Renal cortical epithelial cell (primary cell): ENCODE measurements at regions not wholly inside any gene's neighbourhood (a gene's known extent, or its start where the extent isn't known, plus 50 kb on each side); places are given as distances from the start of the nearest gene placed in this dataset.

Experiments
- DNase-seq: peaks from one replicate; pipeline ENCODE4 v3.0.0-alpha.2; 2011; ENCODE audit warnings: low read depth

DNA sequence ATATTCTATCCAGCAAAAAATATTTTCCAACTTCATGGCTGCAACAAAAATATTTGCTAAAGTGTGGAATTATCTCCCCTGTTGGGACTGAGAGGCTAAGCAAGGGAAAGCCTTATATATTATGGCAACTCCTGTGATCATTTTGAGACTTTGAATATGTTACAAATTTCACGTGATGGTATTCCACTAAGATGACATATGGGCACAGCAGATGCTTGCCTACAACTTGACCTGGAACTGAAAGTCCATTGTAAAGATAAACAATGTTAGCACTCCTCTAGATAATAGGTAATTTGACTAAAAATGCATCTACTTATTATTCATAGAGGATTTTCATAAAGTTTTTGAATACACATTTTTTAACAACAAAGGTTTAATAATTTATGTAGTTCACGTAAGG, 1141.5 kb upstream of the CDH6 start:
- no peak for DNase-seq

DNA sequence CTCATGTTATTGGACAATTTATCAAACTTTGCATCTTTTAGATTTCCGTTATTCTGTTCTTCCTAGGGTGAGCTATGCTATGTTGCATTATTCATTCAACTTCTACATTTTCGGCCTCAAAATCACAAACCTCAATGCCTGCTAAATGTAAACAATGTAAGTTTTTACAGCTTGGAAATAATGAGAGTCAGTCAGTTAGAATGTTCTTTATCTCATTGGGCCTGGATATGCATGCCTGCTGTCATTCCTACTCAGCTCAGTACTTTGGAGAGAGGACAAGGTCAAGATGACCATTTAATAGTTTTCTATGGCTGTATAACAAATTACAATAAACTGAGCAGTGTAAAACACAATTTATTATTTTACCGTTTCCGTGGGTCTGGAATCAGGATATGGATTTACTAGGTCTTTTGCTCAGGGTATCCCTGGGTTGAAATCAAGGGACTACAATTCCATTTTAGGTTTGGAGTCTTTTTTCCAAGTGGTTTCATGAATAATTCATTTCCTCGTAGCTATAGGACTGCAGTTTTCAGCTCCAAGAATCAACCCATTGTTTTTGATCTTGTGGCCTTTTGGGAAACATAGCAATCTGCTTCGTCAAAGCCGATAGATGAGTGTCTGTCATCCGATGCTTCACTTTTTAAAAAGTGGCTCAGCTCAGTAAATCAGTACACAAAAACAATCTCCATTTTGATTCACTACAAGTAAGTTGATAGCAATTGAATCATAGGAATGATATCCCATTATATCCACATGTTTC, 1143.2 kb upstream of the CDH6 start:
- DNase-seq = no peak

DNA sequence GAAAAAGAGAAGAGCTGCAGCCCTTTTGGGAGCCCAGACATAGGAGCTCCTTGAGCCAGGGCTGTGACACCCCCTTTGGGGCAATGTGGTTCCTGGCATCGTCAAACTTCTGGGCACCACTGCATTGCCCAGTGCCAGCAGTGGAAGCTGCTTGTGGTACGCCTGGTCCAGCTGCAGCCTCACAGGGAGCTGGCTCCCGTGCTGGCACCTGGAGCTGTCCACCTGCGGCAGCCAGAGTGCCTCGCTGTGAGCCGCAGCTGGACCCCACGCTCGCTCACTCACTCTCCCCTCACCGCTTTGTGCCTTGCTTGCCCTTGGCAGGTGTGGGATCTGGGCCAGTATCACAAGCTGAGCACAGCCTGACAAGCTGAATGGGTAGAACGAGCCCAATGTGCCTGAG, 1150.8 kb upstream of the CDH6 start:
- no peak for DNase-seq

DNA sequence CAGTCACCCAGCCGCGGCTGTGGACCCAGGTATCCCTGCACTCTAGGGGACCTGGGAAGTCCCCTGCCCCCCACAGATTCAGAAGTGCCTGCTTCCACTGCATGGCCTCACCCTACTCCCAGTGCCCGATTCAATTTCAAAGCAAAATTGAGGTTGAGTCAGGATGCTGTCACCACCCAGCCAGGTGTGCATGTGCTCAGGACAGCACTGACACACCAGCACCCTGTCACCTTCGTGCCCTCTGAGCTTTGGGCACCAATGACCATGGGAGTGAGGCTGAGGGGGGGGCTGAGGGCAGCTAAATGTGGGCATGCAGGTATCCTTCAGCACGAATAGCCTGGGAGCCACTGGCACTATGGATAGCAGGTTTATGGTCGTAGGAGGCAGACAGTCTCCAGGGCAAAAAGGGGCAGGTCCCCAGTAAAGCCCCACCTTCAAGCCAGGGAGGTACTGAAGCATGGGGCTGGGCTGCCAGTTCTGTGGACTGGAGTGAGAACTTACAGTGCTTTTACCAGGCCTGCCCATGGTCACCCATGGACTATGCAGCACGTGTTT, 1151.6 kb upstream of the CDH6 start:
- DNase-seq = no peak

DNA sequence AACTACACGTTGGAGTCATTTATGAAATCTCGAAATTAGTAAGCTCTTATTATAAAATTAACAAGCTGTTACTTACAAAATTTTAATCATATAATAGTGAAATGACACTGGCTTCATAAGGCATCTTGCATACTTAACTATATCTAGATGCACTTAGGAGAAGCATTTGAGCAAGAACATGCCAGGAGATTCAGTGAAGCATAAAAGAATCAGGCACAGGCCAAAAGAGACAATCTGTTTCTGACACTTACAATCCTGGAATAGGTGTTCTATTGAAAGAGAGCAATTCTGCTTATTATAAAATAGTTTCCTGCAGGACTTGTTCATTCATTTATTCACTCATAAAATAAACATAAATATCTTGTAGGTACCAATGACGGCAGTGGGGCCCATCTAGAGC, 1152.2 kb upstream of the CDH6 start:
- DNase-seq = no peak

DNA sequence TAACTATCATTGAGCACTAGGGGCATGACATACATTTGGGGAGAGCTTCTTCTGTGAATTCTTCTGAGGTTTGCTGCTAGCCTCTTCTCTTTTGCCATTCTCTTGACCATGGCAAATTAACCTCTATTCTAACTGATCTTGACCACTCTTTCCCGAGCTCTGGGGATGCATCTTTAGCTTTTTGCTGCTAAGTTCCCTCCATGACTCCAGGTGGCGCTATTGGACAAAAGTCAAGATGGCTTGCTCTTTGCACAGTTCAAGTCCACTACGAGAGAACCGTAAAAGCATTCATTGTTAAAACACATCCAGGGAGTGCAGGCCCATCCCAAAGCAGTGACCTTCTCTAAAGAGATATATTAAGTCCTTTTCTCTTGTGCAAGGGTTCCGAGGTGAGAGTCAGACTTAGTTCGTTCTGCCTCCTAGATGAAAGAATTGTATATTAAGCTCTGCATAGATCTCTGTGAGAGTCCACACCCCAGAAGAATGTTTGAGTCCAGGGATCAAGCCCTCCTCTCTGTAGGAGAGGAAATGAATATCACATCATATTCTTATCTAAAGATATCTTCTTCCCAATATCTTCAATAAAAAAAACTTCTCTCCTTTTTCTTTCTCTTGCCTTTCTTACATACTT, 1152.9 kb upstream of the CDH6 start:
- DNase-seq = peak; percentile 27

DNA sequence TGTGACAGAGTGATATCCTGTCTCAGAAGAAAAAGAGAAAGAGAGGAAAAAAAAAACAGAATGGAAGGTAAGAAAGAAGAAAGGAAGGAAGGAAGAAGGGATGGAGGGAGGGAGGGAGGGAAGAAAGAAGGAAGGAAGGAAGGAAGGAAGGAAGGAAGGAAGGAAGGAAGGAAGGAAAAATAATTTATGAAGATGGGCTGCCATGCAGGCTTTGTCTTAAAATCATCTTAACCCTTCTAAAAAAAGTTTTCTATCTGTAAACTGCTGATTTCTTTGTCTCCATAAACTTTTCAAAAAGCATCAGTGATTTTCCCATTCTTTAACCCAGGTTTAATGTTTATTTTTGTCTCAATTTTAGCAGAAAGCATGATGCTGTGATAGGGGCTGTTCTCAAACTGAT, 1154.1 kb upstream of the CDH6 start:
- DNase-seq = no peak

DNA sequence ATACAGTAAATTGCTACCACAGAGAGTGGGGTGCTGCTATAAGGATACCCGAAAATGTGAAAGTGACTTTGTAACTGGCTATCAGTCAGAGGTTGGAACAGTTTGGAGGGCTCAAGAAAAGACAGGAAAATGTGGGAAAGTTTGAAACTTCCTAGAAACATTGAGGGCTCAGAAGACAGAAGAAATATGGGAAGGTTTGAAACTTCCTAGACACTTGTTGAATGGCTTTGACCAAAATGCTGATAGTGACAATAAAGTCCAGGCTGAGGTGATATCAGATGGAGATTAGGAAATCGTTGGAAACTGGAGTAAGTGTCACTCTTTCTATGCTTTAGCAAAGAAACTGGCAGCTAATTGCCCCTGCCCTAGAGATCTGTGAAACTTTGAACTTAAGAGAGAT, 1158.6 kb upstream of the CDH6 start:
- DNase-seq = no peak

DNA sequence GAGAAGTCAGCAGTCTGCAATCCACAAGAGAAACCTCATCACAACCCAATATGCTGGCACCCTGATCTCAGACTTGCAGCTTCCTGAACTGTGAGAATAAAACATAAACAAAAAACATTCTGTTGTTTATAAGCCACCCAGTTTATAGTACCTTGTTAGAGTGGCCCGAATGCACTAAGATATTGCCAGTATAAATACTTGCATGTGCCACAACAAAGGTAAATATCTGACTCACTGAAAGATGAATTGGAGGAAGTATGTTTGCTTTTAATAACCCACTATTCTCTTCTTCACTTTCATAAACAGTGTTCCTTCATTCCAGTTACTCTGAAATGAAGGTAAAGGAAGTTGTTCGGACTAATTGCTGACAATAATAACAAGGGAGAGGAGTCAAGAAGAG, 1163.4 kb upstream of the CDH6 start:
- no peak for DNase-seq

DNA sequence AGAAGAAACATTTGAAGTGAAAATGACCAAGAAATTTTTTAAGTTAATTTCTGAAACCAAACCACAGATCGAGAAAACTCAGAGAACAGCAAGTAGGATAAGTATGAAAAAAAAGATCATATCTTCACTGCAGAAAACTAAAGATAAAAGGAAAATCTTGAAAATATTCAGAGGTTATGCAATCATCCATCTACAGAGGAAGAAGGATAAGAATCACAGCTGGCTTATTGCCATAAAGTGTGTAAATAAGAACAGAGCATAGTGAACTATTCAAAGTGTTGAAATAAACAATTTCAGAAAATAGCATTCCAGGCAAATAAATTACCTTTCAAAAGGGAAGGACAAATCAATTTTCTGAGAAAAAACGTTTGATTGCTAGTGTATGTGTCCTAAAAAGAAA, 1191.7 kb upstream of the CDH6 start:
- DNase-seq = no peak

DNA sequence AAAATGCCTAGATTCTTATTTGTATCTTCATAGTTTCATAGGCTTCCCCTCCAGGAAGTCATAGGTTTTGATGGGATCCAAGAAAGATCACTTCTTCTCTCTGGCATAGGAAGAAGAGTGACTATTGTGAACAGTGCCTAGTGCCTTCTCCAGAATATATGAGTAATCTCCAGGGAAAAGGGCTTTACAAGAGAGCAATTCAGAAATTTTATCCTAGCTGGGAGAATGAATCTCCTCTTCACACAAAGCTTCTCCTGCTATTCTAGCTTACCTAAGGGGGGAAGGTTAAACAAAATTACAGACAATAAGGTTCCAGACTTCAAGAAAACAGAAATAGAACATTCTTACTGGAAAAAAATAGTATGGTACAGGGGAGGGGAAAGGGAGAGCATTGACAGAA, 1193.3 kb upstream of the CDH6 start:
- DNase-seq = no peak

DNA sequence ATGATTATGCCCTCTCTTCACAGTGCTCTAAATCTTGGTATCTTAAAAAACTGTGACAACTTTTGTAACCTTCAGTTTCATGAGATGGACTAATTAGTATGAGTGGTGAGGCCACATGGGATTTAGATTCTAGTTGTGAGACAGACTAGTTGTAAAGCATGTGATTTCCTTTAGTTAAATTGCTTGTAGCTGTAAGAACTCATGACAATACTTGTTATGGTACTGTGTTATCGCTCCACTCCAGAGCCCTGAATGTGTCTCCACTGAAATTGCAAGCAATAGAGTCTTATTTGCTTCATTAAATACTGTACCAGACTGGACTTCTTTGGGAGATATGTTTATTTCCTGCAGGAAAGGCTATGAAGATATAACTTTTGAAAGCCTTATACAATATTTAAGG, 1198.3 kb upstream of the CDH6 start:
- DNase-seq = no peak

DNA sequence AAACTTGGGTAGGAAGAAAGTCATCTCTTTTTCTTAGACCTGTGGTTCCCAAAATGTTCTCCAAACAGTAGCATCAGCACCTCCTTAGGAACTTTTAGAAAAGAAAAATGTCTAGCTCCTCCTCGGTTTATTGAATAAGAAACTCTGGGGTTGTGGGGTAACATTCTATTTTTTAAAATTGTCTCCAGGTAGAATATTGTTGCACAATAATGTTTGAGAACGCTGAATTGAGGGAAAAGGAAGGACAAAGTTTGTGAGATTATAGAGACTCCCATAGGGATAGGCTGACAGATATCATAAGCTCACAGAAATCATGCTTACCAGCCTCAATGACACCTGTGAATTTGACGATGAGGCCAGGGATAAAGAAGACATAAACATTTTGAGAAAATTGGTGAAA, 1199.0 kb upstream of the CDH6 start:
- no peak for DNase-seq

DNA sequence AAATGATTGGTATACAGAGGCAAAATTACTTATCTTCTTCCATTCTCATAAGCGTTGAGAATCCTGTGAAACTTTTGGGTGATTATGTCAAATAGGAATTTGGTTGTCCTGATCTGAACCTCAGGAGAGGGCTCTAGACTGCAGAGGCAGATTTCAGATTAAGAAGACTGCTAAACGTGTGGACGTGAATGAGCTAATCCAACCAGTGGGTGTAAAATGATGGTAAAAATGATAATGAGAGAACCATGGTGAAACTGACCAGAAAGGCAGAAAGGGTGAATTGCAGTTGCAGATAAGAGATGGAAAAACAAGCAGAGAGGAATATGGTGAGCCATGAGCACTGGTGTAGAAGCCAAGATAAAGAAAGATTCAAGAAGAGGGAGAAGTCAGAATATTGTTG, 1200.2 kb upstream of the CDH6 start:
- DNase-seq = no peak

DNA sequence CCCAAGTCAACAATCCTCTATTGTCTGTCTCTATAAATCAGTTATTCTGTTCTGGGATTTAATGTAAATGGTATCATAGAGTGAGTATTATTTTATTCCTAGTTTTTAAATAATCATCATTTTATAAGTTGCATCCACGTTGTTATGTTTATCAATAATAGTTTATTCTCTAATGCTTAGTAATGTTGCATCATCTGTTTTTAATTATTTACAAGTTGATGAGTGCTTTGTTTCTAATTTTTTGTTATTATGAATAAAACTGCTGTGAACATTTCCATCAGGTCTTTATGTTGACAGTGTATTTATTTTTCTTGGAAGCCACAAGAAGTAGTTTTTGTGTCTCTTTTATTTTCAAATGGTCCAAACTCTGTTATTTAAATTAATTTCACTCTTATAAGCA, 1201.2 kb upstream of the CDH6 start:
- no peak for DNase-seq

DNA sequence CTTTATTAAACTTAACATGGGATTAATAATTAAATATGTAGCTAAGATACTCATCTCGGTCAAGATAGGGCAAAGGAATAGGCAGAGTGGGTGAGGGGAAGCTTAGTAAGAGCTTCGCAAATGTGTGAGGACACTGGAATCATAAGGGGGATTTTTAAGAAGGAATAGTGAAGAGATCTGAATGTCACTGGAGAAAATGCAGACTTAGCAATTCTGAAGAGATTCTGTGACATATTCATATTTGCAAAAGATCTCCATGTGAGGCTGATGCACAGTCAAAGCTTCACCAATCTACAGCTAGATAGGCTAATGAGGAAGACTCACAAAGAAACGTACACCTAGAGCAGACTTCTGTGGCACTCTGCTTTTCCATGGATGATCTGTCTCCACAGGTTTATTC, 1202.8 kb upstream of the CDH6 start:
- no peak for DNase-seq

DNA sequence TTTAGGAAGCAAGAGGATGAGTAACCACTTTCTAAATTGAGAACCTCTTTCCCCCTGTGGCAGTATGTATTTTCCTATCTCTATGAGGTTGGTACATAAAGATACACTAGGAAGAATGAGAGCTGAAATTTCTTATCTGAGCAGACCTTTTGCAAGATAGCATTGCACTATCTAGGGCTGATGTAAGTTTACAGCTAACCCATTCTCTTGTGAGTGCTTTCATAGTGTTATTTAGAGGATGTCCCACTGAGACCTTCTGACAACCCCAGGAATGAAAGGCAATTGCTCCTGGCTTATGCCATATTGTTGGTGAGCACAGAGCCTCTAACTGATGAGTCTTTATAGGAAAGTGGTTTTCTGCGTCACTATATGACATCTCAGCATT, 1209.3 kb upstream of the CDH6 start:
- DNase-seq = no peak

DNA sequence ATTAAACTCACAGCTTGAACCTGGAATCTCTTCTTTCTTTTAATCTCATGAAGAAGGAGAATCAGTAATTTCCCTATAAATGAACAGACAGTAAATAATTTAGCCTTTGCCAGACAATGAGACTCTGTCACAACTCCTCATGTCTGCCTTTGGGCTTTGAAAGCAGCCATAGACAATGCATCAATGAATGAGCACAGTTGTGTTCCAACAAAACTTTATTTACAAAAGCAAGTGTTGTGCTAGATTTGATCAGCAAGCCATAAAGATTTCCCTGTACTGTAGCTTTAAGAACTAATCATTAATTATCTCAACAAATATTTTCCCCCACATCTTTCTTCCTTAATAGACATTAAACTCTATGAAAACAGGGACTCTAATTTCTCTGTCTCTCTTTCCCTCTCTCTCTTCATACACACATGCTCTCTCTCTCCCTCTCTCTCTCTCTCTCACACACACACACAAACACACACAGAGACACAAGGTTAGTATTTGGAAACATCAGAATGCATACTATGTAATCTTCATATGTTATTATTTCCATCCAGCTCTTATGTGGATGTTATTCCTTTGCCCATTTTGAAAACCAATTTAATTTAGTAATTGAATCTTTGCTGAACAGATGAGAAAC, 1209.8 kb upstream of the CDH6 start:
- no peak for DNase-seq

DNA sequence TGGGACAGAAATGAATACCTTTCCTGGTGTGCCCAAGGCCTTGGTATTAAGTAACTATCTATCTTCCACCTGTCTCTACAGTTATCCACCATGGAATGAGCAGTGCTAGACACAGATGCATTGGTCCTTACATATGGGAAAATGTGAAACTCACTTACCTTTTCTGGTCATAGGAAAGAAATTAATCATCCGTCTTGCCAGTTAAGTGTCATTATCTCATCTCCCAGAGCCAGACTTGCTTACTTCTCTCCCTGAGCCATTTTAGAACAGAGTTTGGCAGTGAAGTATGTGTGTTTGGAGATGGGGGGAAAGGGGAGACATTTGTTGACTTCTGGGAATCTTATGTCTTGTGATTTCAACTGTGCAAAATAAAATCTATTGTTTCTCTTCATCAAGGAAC, 1211.0 kb upstream of the CDH6 start:
- DNase-seq = no peak

DNA sequence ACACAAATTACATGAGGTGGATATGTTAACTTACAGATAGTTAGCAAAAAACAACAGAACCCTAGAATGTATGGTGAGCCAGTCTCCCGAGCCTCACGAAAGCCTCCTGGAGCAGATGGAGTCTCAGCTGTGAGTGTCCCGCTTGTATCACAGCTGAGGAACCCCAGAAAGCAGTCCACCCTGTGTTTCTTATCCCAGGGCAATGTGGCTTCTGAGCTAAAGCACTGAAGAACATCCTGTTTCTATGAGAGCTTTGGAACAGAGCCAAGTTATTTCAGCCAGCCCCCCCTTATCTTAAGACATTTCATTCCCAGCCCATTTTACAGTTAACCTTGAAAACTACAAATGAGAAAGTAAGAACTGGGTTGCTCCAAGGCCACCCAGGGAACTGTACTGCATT, 1220.9 kb upstream of the CDH6 start:
- no peak for DNase-seq

DNA sequence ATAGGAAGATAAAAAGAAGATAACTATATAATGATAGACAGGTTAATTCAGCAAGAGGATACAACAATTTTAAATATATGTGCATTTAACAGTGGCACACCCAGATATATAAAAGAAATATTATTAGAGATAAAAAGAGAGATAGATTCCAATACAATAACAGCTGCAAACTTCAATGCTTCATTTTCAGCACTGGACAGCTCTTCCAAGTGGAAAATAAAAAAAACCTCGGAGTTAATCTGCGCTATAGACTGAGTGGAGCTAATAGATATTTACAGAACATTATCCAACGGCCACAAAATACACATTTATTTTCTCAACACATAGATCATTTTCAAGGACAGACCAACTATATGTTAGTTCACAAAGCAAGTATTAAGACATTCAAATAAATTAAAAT, 1229.5 kb upstream of the CDH6 start:
- no peak for DNase-seq

DNA sequence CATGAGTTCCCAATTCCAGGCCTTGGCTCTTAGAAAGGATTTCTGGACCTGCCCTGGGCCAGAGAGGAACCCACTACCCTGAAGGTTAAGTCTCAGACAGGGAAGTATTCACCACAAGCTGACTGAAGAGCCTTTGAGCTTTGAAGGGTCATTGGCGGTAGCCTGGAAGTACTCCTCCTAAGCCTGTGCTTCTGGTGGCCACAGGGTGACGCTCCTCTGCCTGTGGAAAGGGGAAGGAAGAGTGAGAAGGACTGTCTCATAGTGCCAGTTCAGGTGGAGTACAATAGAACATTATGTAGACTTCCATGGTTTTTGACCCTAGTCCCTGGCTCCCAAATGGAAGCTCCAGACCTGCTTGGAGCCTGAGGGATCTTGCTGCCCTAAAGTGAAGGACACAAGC, 1233.2 kb upstream of the CDH6 start:
- no peak for DNase-seq

DNA sequence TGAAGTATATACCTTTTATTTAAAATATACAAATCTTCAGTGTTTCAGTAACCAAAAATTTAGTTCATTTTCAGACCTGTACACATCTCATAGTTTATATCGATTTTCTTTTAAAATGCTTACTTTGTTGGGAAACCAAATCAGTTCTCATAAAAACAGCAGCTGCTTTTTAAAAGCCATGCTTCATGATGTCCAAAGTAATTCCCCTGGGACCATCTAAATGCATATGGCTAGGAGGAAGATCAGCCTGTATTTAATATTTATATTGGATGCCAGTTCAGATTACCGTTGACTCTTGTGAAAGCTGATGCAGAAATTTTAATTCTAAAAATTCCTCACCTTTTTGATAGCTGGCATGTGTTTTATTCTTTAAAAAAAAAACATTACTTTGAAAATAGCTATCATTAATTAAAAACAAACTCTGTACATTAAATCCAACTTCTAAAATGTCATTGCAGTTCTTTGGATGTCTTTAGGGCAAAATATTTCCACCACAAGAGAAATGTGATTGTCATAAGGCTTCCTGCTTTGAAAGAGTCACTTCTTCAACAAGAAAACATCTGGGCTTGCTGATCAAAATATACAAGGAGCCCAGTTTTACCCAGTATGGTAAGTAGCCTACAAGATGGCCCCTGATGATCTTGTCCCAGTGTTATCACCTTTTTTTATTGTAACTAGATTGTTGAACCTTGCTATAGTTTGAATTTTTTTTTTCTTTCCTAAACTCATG, 1242.9 kb upstream of the CDH6 start:
- DNase-seq = no peak
